ES-I3 (cell line): ENCODE measurements at regions not wholly inside any gene's neighbourhood (a gene's known extent, or its start where the extent isn't known, plus 50 kb on each side); places are given as distances from the start of the nearest gene placed in this dataset.

Experiments
- H3K36me3 ChIP-seq: 2 replicates; pipeline ENCODE4 v1.6.1; 2013; ENCODE audit warnings: mild to moderate bottlenecking, low read length, control low read depth, moderate library complexity; ENCODE audit not compliant: insufficient read depth
- H3K4me1 ChIP-seq: 2 replicates; pipeline ENCODE4 v1.6.1; 2013; ENCODE audit warnings: mild to moderate bottlenecking, control low read depth, low read length; ENCODE audit not compliant: insufficient read depth
- H3K9ac ChIP-seq: 2 replicates; pipeline ENCODE4 v1.6.1; 2013; ENCODE audit warnings: low read depth, mild to moderate bottlenecking, low read length, moderate library complexity
- H3K9me3 ChIP-seq: 2 replicates; pipeline ENCODE4 v1.6.1; 2013; ENCODE audit warnings: mild to moderate bottlenecking, low read length, moderate library complexity; ENCODE audit not compliant: control insufficient read depth, insufficient read depth

DNA sequence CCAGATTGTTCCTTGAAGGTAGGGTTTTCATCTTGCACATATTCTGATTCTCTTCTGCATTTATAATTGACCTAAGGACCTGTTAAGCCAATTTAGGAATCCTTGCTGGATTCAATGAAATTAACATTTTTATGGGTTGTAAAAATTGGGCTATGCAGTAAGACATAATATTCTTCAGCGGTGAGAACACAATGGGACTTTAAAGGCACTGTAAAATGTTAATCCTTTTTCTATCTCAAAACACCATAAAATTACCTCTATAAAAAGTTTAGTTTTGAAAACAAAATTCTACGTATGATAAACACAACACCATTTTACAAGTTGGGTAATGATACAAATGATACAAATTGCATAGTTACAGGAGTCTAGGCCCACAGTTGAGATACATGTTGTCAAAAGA is 169.2 kb upstream of the DTNA start:
- Histone ChIP-seq H3K36me3 (no peaks in the 10 kb centered on the region), H3K9me3 (no peaks in the 10 kb centered on the region), H3K4me1 (peaks cover 23% of the 10 kb centered on the region)

DNA sequence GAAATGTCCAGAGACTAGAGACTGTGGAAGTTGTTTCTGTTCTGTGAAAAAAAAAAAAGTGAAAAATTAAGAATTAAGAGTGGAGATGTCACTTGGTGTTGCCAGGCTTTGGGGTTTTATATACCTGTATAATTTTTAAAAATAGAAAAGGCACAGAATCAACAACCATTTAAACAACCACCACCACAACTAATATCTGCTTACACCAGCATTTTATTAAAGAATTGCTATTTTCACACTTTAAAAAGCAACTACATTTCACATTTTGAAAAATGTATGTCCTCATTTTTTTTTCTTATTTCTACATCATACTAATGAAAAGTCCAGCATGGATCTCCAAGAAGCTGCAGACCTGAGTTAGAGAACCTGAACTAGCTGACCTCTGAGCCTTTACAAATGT is 167.5 kb upstream of the DTNA start:
- Histone ChIP-seq H3K4me1 (peaks cover 29% of the 10 kb centered on the region), H3K9ac (no peak overlapping the region), H3K36me3 (no peaks in the 10 kb centered on the region), H3K9me3 (no peaks in the 10 kb centered on the region)

More for the DNA sequence above, 169.2 kb upstream of the DTNA start:
- no peak overlapping the region for H3K9ac ChIP-seq

DNA sequence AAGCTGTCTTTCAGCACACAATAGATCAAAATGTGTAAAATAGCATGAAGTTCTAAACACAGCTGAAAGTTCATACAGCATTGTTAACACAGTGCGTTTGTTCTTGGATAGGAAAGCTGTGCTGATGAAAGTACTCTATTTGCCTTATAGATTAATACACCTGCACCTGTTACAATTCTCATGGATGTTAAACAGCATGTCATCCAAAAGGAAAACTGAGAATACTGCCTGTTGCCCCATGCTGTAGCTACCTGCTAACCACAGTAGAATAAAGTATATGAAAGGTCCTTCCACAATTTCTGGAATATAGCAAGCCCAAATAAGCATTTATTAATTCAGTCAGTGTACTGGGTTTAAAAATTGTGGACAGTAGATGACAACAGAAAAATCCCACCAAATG is 166.7 kb upstream of the DTNA start:
- no peaks in the 10 kb centered on the region for H3K9me3 ChIP-seq
- H3K4me1 ChIP-seq = peaks cover 33% of the 10 kb centered on the region
- H3K36me3 ChIP-seq = no peaks in the 10 kb centered on the region
- no peak overlapping the region for H3K9ac ChIP-seq

DNA sequence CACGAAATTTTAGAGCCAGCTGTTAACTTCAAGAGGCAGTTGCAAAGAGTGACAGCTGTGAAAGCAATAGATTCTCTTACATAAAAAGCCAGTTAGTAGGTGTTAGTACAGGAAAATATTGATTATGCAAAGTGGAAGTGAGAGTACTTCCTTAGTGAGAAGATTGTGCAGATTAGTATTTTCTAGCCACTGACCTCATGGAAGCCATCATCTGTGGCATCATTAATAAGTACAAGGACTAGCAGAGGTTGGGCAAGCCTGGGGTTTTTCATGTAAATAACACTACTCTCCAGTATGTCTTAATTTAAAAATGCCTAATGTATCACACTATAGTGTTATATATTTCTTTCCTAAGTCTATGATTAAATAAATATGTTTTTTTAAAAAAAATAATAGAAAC is 166.2 kb upstream of the DTNA start:
- Histone ChIP-seq H3K36me3 (no peaks in the 10 kb centered on the region), H3K9ac (no peak overlapping the region), H3K9me3 (no peaks in the 10 kb centered on the region), H3K4me1 (peaks cover 38% of the 10 kb centered on the region)

DNA sequence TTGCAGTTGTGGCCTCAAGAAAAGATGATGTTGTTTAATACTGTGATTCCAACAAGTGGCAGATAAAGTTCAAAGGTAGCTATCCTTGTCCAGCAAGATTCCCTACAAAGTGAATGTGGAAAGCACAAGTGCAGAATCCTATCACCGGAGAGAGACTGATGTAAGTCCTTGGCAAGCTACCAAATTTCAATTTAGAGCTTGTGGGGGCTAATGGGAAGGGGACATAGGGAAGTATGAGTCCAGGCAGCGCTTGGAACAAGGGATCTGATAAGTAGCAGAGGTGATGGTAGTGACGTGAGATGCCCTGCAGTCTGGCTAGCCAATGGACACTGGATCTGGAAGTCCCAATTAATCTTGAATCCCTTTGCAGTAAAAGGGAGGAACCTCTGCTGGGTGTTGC is 165.2 kb upstream of the DTNA start:
- Histone ChIP-seq H3K9me3 (no peaks in the 10 kb centered on the region), H3K36me3 (no peaks in the 10 kb centered on the region), H3K9ac (no peak overlapping the region), H3K4me1 (peaks cover 40% of the 10 kb centered on the region)

DNA sequence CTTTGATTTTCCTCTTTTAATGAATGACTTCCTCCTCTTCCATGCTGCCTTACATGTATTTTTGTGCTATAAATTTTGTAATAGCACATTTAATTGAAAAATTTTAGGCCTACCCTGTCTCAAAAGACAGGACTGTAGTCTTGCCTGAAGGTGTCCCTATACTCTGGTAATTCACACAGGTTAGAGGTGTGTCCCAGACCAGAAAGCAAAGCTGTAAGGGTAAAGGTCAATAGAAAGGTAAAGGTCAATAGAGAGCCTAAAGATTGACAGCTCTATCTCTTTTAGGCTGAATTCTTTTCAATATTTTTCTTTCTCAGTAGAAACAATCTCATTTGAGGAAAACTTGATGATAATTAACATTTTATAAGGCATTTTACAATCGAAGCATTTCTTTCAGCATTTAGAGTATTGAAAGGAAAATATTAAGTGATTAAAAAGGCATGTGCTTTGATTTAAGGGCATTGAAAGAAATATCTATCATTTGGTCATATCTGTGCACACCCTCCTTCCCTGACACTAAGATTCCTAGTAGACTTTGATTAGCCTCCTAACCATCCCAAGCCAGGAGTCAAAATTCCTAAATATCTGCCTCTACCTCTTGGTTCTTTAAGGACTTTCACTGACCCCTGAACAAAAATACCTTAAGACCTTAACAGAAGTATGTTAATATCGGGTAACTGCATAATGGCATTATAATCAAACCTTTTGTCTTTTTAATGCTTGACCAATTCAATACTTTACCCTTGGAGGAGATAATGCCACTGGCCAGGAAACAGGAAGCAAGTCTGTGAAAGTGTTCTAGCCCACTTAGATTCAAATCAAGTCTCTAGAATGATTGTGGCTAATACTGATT is 161.8 kb upstream of the DTNA start:
- Histone ChIP-seq H3K9me3 (no peaks in the 10 kb centered on the region), H3K36me3 (no peaks in the 10 kb centered on the region), H3K4me1 (peaks cover 46% of the 10 kb centered on the region), H3K9ac (no peak overlapping the region; the same call in 1 of the 2 replicates)

DNA sequence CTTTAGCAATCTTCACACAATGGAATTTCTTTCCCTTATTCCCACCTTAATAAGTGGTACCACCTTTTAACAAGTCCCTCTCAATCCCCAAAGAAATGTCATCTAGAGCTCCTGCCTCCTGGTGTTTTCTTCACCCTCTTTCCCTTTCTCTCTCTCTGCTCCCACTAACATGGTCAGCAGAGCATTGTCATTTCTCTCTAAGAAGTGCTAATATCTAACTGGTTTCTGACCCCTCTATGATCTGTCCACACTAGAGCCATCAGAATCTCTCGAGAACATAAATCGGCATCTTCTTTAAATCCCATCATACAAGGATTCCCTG is 161.2 kb upstream of the DTNA start:
- no peak overlapping the region; the same call in 1 of the 2 replicates for H3K9ac ChIP-seq
- no peaks in the 10 kb centered on the region for H3K36me3 ChIP-seq
- H3K4me1 ChIP-seq = peaks cover 46% of the 10 kb centered on the region
- H3K9me3 ChIP-seq = no peaks in the 10 kb centered on the region

DNA sequence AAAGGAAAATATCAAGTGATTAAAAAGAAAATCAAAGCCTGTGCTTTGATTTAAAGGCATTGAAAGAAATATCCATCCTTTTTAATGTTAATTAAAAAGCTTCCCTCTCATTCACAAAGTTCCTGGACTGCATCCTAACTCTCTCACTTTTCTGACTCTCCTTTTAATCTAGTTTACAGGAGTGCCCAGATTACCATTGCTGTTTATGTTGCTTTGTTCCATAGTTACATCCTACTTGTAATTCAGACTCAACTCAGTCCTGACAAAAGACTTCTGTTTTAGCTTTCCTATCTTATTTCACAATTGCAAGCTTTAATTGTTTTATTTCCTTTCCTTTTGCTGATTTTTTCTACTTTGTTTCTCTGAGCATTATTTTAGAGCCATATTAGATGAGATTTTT is 160.7 kb upstream of the DTNA start:
- Histone ChIP-seq H3K9ac (no peak overlapping the region; the same call in 1 of the 2 replicates), H3K4me1 (peaks cover 43% of the 10 kb centered on the region), H3K36me3 (no peaks in the 10 kb centered on the region), H3K9me3 (no peaks in the 10 kb centered on the region)

DNA sequence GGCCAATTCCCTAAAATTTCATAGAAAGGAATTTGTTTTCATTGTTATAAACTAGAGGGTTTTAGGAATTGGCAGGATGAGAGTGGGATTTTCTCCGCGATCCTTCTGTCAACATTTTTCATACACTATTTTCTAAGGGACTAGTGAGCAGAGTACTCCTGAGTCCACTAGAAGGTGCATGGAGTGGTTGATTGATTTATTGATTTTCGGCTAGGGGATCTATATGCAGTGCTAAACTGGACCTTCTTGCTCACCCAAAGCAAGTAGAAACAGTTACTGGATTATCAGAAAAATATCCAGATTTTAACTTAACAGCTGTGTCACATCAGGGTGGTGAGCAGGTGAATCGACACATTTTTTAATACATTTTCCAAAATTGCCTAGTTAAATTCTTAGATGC is 159.9 kb upstream of the DTNA start:
- Histone ChIP-seq H3K9ac (no peak overlapping the region), H3K4me1 (peaks cover 35% of the 10 kb centered on the region), H3K9me3 (no peaks in the 10 kb centered on the region), H3K36me3 (no peaks in the 10 kb centered on the region)

DNA sequence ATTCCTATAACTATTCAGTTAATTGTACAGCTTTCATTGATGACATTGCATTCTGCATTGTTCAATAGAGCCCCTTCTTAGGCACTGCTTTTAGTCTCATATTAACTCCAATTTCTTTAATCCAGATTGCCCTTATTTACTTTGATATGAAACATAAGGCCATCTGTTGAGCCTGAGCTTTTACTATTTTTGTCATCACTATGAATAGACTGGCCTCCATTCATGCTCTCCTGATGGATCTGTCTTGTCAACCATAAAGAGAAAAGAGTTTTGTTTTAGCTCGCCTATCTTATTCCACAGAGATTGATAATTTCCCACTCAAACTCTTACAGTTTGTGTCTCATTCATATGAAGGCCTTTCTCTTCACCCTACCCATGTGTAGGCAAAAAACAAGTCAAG is 159.2 kb upstream of the DTNA start:
- no peak overlapping the region for H3K9ac ChIP-seq
- H3K36me3 ChIP-seq = no peaks in the 10 kb centered on the region
- no peaks in the 10 kb centered on the region for H3K9me3 ChIP-seq
- peaks cover 33% of the 10 kb centered on the region for H3K4me1 ChIP-seq

DNA sequence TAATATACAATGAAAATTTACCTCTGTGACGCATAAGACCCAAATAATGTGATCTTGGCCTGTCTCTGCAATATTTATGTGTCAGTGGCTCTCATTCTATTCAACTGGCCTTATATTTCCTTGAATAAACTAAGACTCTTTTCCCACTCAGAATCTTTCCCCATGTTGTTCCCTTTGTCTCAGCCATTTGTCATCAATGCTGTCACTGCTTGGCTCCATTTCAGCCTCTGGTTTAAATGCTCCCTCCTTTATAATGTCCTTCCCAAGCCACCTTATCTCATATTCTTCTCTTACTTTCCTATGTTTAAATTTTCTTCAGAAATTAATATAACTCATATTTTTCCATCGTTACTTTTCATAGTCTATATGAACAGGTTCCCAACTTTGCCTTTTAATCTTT is 158.3 kb upstream of the DTNA start:
- Histone ChIP-seq H3K36me3 (no peaks in the 10 kb centered on the region), H3K4me1 (peaks cover 27% of the 10 kb centered on the region; the same call in 1 of the 2 replicates), H3K9ac (no peak overlapping the region), H3K9me3 (no peaks in the 10 kb centered on the region)

DNA sequence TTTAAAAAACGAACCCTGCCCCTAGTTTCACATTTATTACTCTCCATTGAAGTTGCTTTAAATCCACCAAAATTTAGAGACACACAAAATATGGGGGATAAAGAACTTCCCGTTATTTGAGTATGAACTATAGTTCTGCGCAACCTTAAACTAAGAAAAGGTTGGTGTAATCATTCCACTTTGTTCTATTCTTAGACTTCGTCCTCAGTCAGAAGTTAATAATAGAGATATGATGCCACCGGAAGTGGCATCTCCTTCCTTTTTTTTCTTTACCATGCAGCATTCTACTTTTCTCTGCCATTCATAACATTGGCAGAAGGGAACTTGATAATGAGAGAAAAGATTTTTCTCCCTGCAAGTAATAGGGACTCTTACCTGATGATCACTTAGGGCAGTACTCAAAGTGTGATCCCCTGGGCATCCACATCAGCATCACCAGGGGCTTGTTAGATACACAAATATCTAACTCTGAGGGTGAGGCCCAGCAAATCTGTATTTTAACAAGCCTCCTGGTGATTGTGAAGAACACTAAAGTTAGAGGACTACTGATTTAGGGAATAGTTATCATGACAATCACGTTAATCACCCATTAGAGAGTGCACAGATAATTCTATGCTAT is 147.7 kb upstream of the DTNA start:
- no peaks in the 10 kb centered on the region for H3K36me3 ChIP-seq
- H3K9me3 ChIP-seq = no peaks in the 10 kb centered on the region
- no peaks in the 10 kb centered on the region for H3K4me1 ChIP-seq
- H3K9ac ChIP-seq = no peak overlapping the region

DNA sequence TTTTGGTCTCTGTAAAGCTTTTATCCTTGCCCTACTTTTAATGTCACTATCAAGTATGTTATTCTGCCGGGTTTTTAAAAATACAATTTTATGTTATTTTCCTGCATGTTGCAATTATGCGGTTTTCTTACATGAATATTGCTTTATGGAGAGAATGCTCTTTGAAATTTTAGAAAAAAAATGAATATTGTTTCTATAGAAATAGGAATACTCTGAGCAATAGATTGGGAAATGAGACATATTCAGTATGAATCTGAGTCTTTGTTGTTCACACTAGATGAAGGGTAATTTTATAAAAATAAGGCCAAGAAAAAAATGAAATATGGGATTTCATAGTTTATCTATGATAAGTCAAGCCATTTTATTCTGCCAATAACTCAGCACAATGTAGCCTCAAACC is 142.2 kb upstream of the DTNA start:
- H3K4me1 ChIP-seq = no peaks in the 10 kb centered on the region
- H3K9ac ChIP-seq = no peak overlapping the region
- H3K9me3 ChIP-seq = no peaks in the 10 kb centered on the region
- no peaks in the 10 kb centered on the region for H3K36me3 ChIP-seq

DNA sequence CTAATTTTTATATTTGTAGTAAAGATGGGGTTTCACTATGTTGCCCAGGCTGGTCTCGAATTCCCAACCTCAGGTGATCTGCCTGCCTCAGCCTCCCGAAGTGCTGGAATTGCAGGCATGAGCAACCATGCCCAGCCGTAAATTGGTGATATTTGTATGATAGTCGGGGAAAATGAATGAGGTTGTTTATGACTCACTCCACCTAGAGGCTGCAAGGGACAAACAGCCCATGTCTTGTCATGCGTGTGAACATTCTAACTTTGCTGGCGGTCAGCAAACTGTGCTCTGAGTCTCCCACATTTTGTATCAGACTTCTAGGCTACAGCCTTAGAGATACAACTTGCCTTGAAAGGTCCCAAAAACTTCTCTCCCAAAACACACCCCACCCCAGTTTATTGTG is 133.5 kb upstream of the DTNA start:
- H3K9ac ChIP-seq = no peak overlapping the region
- H3K4me1 ChIP-seq = no peaks in the 10 kb centered on the region
- no peaks in the 10 kb centered on the region for H3K36me3 ChIP-seq
- H3K9me3 ChIP-seq = peaks cover 7% of the 10 kb centered on the region; the same call in 1 of the 2 replicates

DNA sequence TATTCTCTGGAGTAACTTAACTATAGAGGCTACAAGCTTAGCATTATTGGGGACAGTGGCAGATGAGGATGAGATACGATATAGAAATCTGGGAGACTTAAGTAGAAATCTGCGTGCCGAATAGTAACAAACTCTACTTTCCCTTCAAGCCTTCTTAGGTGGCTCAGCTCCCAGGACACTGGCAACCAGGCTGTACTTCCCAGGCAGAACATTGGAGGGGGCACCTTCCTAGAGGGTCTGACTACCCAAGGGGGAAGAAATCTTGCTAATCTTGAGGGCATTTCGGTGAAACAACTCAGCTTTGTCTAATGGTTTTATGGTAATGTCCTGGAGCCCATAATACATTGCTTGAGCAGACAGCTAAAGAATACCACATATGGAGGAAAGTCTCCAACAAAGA is 126.2 kb upstream of the DTNA start:
- Histone ChIP-seq H3K9ac (no peak overlapping the region), H3K9me3 (peaks cover 12% of the 10 kb centered on the region), H3K4me1 (no peaks in the 10 kb centered on the region), H3K36me3 (no peaks in the 10 kb centered on the region)
